Prostate gland (tissue), 2 donors: ENCODE measurements at regions not wholly inside any gene's neighbourhood (a gene's known extent, or its start where the extent isn't known, plus 50 kb on each side); places are given as distances from the start of the nearest gene placed in this dataset.

Experiments used
- DNase-seq: peaks from one replicate; pipeline ENCODE4 v3.0.0-alpha.2; 2019; ENCODE audit warnings: low spot score
- H3K27ac ChIP-seq, 2 donors: fragments of 200-600 bp; sonication (generic); 2 replicates each; pipeline ENCODE4 v1.5.1; 2017 to 2019
- H3K27me3 ChIP-seq: fragments of 200-600 bp; sonication (generic); replicated peaks from 2 replicates; pipeline ENCODE4 v1.5.1; 2019; ENCODE audit not compliant: insufficient read depth
- H3K36me3 ChIP-seq, 2 donors: fragments of 200-600 bp; sonication (generic); 1 replicate in 1 of 2; 2 replicates in 1 of 2; pipeline versions ENCODE4 v1.5.1 to v1.8.1; 2017 to 2019
- H3K4me1 ChIP-seq: fragments of 200-600 bp; sonication (generic); replicated peaks from 2 replicates; pipeline ENCODE4 v1.5.1; 2019
- H3K4me3 ChIP-seq, 2 donors: fragments of 200-600 bp; sonication (generic); 2 replicates each; pipeline ENCODE4 v1.5.1; 2017 to 2019
- H3K9me3 ChIP-seq: fragments of 200-600 bp; sonication (generic); 2 replicates; pipeline ENCODE4 v1.5.1; 2017
- CTCF ChIP-seq, 4 experiments: fragments of 200-600 bp in 2 of 4; fragments of 450-650 bp in 2 of 4; sonication (generic) in 2 of 4; IDR thresholded peaks; 1 replicate in 3 of 4; 2 replicates in 1 of 4; pipeline ENCODE4 v1.5.1; 2016 to 2019; ENCODE audit warnings: antibody characterized with exemption in 4 of 4, mild to moderate bottlenecking in 2 of 4, moderate library complexity in 2 of 4
- POLR2A ChIP-seq: fragments of 450-650 bp; IDR thresholded peaks from one replicate; pipeline ENCODE4 v1.6.1; 2016; ENCODE audit warnings: antibody characterized with exemption, mild to moderate bottlenecking
- POLR2AphosphoS5 ChIP-seq: sonication (generic); formaldehyde crosslinking; IDR thresholded peaks from one replicate; pipeline ENCODE4 v1.6.1; 2017; ENCODE audit warnings: antibody characterized with exemption
- WGBS: methylation state at CpG from one replicate; pipeline ENCODE4 v1.1.5; 2018; 5-methylcytosine and 5-hydroxymethylcytosine counted together
- intact Hi-C: fragments of 100-400 bp; cut with DNase I; formaldehyde crosslinking; loops from one replicate; pipeline ENCODE4 v1.14.2; 2022

GRCh38 chr18:47737198-47737830, 193.1 kb downstream of the SMAD2 start:
- Histone ChIP-seq H3K27me3 (no peaks in the 10 kb centered on the region), H3K36me3 (no peaks in the 10 kb centered on the region), H3K4me3 (no peak overlapping the region), H3K9me3 (no peaks in the 10 kb centered on the region), H3K27ac (no peak overlapping the region), H3K4me1 (no peaks in the 10 kb centered on the region)
- 90% methylated on average over 12 of the region's 12 CpGs for WGBS
- no peak for DNase-seq
- TF ChIP-seq POLR2AphosphoS5 (no peak), CTCF (IDR thresholded peaks at IDR 0.05) (no peak), POLR2A (no peak)
- intact Hi-C loops: no loop called here

GRCh38 chr18:47736376-47737140, 193.9 kb downstream of the SMAD2 start:
- intact Hi-C loops: no loop called here
- H3K4me3 ChIP-seq: no peak overlapping the region
- 74% methylated on average over 5 of the region's 5 CpGs for WGBS
- no peaks in the 10 kb centered on the region for H3K9me3 ChIP-seq
- no peaks in the 10 kb centered on the region for H3K36me3 ChIP-seq
- H3K27me3 ChIP-seq: no peaks in the 10 kb centered on the region
- no peak for DNase-seq
- TF ChIP-seq POLR2A (no peak), CTCF (IDR thresholded peaks at IDR 0.05) (no peak), POLR2AphosphoS5 (no peak)
- no peaks in the 10 kb centered on the region for H3K4me1 ChIP-seq
- H3K27ac ChIP-seq: no peak overlapping the region

GRCh38 chr18:47735041-47735702, 195.3 kb downstream of the SMAD2 start:
- peaks cover 2% of the 10 kb centered on the region for H3K27me3 ChIP-seq
- WGBS: 64% methylated on average over 8 of the region's 8 CpGs

GRCh38 chr18:47731276-47731675, 199.2 kb downstream of the SMAD2 start:
- H3K9me3 ChIP-seq: no peaks in the 10 kb centered on the region
- 73% methylated on average over 5 of the region's 5 CpGs for WGBS
- H3K36me3 ChIP-seq: no peaks in the 10 kb centered on the region
- intact Hi-C loops: no loop called here
- H3K27ac ChIP-seq: no peak overlapping the region
- no peak overlapping the region for H3K4me3 ChIP-seq
- no peaks in the 10 kb centered on the region for H3K4me1 ChIP-seq
- DNase-seq: no peak
- peaks cover 2% of the 10 kb centered on the region for H3K27me3 ChIP-seq
- no peak for TF ChIP-seq POLR2AphosphoS5
- no peak for TF ChIP-seq POLR2A
- TF ChIP-seq CTCF (IDR thresholded peaks at IDR 0.05): no peak

More at GRCh38 chr18:47735041-47735702, 195.3 kb downstream of the SMAD2 start:
- Histone ChIP-seq H3K9me3 (no peaks in the 10 kb centered on the region), H3K36me3 (no peaks in the 10 kb centered on the region), H3K4me3 (no peak overlapping the region), H3K27ac (no peak overlapping the region), H3K4me1 (no peaks in the 10 kb centered on the region)
- intact Hi-C loops: no loop called here
- no peak for DNase-seq
- no peak for TF ChIP-seq CTCF (IDR thresholded peaks at IDR 0.05)
- TF ChIP-seq POLR2A: no peak
- no peak for TF ChIP-seq POLR2AphosphoS5
